CD4-positive, alpha-beta T cell treated with Interleukin-21 for 1 hour (primary cell): ENCODE measurements at regions not wholly inside any gene's neighbourhood (a gene's known extent, or its start where the extent isn't known, plus 50 kb on each side); places are given as distances from the start of the nearest gene placed in this dataset.
"Not testable (repeated sequence)": the region's sequence is repeated elsewhere in the genome, so short reads cannot be mapped to it uniquely, and the experiment has no call there.

Source experiments
- DNase-seq: peaks from one replicate; pipeline ENCODE4 v3.0.0-alpha.2; 2020

DNA sequence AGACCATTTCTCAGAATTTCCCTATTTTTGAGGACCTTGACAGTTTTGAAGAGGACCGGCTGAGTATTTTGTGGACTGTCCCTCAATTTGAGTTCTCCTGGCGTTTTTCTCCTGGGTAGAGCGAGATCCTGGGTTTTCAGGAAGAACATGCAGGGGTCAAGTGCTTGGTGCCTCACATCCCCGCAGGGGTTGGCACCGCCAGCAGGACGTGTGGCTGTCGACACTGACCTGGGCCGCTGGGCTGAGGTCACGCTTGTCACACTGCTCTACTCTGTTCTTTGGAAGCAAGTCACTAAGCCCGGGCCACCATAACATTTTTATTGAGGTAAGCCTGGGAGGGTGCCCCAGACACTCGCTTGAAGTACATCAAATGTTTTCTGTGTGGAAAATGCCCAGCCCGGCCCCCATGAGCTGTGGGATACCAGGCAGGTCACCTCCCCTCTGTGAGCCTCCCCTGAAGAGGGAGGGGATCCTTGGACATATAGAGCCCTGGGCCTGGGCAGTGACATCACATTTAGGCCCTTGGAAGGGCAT, 112.0 kb downstream of the NPIPB11 start:
- not testable (repeated sequence) for DNase-seq

DNA sequence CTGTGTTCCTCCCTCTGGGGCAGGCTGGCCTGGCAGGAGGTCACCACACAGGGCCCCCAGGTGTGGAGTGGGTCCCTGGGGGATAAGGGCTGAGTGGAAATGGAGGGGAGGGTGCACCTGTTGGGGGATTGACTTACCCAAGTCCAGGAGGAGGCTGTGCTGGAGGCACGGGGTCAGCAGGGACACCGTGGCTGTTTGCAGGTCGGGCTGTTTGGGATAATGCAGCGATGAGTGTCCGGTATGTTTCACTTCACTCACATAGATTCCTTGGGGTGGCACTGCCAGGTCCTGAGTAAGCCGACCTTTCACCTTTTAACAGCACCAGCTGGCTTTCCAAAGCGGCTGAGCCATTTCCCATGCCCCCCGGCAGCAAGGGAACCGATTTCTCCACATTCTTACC, 113.0 kb downstream of the NPIPB11 start:
- not testable (repeated sequence) for DNase-seq

DNA sequence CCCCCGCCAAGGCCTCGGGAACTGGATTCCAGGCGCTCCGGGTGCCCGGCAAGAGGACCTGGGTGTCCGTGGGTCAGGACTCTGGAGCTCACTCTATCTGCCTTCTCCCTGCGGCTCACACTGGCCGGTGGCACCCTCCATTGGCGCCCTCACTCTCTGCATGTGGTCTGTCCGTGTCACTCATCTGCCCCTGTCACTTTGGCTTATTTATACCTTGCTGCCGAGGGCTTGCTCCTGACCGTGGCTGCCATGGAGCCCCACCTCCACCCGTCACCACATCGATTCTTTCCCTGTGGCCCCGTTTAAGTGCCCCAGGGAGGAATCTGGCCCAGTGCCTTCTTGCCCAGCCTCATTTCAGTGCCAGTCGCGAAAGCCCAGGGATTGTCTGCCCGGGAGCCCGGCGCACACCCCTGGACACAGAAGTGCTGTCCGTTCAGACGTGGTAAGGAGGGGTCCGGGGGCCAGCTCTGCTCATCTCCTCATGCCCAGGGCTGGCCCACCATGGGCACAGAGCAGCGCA, 113.5 kb downstream of the NPIPB11 start:
- not testable (repeated sequence) for DNase-seq

DNA sequence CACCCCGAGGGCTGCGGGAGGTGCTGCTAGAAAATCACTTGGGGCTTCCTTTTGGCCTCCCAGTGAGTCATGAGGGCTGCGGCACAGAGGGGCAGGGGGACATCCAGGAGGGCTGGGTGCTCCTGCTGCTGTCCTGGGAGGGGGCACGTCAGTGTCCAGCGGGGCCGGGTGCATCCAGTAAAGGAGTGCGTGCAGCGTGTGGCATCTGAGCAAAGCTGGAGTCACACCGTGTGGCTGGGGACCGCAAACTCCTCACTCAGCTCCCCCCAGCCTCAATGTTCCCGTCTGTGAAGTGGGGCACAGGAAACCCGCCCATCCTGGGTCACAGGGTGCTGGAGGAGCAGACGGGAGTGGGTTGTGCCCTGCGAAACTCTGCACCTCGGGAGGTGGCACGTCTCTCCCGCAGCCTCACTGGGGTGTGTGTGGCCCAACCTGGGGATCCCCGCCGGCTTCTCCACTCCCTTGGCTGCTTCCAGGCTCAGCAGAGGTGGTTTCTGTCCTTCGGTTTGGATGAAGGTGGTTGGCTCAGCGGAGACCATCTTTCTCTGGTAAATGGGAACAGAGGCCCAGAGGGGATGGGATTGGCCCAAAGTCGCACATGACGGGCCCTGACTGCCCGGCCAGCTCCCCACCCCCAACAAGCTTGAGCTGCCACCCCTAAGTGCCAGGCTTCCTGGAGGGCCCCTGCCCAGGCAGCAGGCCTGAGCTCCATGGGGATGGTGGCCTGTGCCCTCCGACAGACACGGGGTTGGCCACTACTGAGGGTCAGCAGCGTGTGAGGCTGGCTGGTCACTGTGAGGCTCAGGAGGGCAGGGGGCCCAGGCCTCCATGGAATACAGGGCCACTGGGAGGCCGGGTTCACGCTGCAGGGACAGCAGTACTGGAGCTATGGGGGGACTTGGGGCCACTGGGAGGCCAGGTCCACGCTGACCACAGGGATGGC, 114.9 kb downstream of the NPIPB11 start:
- DNase-seq: peak; percentile 28

DNA sequence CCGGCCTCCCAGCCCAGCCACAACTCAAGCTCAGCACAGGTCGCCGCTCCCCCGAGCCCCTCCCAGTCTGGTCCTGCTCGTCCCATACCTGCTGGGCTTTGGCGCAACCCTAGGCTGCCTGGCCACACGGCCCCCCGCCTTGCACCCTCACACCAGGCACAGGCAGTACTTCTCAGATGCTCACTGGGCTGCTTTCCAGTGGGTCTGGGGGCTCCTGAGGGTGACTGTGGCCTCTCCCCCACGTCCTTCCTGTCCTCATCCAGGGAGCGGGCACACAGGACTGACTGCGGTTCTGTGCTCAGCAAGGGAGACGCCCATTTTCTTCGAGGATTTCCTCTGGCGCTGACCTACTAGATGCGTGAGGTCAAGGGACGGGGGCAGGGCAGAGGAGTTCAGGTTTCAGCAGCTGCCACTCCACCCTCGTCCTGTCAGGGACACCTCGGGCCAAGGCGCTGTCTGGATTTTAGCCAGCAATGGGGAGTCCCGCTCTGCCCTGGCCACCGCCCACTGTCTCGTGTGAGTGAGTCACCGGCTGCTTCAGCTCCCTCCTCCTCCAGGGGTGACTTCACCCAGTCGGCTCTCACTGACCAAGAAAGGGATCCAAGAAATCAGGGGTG, 115.8 kb downstream of the NPIPB11 start:
- DNase-seq: peak; percentile 62

DNA sequence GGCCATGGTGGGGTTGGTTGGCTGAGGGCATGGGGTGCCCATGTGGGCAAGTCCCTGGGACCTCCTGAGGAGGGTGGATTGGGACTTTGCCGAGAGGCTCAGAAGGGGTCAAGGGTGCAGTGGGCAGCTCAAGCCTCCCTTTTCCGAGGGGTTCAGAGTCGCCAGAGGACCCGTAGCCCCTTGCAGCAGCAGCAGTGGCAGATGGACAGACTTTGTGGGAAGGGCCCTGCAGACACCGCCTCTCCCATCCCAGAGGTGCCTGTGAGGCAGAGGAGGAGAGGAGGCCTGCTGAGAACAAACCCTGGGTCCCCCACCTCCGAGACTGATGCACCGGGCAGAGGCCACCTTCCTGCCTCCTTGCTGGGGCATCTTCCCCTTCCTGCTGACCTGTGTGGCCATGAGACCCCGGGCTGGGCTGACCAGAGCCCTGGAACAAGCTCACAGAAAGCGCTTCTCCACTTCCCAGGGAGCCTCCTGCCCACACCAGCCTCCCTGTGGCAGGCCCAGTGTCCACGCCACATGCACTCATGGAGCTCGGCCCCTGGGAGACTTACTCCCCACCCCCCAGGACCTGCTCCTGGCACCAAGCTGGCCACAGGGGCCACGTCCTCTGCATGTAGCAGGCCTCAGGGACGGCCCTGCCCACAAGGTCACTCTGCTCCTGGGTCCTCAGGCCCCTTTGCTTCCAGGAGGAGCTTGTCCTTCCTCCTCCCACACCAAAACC, 116.8 kb downstream of the NPIPB11 start:
- not testable (repeated sequence) for DNase-seq

DNA sequence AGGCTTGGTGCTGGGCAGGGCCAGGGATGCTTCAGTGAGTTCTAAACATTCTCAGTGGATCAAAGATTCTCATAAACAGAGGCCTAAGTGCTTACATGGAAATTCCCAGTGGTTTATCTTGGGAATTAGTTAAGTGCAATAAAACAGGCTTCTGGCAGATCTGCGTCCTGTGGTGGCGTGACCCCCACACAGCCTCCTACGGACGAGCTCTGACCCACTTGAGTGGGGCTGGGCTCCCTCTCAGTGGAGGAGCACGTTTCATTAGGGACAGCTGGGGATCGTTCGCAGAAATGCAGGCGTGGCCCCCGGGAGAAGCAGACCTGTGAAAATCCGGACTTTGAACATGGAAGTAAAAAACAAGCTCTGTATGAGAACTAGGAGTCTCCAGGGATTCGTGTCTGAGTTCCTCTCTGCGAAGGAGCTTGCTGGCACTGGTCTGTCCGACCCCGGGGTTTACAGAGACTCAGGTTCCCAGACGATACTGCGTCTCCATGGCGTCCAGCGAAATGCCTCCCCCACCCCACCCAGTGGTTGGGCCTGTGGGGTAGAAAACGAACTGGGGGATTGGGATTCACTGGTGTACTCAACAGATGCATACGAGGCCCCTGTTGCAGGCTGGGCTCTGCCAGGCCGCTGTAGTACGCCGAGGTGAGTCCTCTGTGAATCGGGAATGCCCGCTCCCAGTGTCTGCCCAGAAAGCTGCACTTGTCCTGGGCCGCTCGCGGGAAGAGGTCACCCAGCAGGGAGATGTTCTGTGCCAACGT, 117.6 kb downstream of the NPIPB11 start:
- not testable (repeated sequence) for DNase-seq

DNA sequence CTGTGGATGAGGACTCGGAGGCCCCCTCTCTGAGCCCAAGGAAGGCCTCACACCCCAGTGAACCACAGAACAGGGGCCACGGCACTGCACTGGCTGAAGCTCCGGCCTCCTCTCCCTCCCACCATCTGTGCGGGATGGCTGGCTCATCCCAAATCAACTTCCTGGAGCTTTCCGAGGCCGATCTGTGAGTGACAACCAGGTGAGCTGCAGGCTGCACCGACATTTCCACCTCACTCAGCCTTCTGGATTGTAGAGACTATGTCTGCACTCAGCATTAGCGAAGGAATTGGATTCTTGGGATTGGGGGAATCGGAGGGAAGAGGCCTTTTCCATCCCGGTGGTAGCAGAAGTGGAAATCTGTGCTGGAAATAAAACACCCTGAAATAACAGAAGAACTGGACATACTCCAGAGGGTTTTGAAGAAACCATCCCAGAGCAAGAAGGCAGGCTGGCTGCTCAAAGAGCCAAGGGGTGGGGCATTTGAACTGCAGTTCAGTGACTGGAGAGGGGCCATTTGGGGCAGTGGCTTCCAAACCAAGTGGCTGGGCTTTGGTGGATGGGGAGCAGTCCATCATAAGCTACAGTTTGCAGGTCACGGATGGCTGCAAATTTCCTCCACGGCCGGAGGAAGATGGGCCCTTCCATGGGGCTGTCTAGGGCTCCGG, 118.5 kb downstream of the NPIPB11 start:
- not testable (repeated sequence) for DNase-seq

DNA sequence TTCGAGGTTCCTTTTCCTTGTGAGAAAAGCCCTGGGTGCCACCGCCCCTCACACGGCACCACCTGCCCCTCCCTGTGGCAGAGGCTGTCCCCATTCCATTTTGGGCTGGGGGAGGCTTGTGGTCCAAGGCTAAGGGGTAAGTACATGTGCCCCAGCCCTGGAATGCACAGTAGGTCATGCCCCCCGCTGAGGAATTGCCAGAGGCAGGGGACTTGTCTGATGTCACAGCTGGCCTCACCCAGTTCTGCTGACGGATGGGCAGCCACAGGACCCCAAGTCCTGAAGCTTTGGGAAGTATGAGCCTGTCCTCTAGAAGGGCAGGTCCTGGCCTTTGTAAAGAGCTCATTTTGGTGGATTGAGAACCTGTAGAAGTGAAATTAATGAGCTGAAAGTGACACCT, 119.3 kb downstream of the NPIPB11 start:
- DNase-seq: not testable (repeated sequence)

DNA sequence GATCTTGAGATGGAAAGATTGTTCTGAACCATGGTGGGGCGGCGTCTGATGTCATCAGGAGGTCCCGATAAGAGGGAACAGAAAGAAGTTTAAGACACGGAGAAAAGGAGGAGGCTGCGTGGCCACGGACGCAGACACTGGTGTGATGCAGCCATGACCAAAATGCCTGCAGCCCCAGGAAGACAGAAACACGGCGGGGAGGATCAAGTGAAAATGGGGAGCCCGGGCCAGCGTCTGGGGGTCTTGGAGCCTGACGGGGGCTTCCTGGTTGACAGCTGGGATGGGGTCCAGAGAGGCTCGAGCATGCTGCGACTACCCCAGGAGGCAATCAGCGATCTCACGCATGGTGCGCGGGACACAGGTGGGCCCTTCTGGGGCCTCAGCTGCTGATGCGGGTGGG, 119.7 kb downstream of the NPIPB11 start:
- DNase-seq: not testable (repeated sequence)

DNA sequence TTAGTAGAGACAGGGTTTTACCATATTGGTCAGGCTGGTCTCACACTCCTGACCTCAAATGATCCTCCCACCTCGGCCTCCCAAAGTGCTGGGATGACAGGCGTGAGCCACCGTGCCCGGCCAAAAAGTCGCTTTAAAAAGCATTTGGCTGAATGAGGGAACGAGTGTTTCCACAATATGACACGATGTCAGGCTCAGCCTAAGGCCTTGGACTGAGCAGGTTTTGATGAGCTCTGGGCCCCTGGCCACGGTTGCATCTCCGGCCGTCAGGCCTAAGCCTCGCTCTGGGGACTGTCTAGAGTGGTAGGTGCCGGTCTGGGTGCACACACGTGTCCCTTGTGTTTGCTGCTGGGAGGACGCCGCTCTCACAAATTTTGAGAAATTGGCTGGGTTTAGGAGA, 120.3 kb downstream of the NPIPB11 start:
- not testable (repeated sequence) for DNase-seq

DNA sequence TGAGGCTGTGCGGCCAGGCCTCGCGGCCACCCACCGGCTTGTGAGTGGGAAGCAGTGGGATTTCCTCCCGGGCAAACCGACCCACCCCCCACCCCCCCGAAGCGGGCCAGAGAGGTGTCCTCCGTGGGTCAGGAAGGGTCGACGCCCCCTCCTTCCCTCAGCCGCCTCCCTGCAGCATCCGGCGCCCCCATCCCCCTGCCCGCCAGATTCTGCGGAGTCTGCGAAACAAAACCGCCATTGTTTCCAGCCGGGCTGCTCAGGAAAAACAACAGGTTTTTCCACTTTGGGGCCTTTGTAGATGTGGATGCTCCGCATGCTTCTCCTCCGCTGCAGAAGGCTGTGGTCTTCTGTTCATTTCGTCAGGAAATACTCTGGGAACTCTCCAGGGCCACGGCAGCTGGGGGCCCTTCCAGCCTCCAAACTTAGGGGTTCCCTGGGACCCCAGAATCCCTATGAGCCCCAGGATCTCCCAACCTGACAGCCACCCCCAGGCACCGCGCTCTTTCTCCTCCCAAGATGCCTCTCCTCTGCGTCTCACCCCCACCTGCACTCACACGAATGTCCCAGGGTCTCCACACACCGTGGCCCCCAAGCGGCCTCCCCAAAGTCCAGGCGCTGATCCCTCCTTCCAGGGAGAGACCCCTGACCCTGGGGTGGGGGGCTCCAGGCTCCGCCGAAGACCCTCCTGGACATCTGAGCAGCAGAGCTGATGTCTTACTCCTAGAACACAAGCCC, 121.2 kb downstream of the NPIPB11 start:
- DNase-seq: not testable (repeated sequence)

DNA sequence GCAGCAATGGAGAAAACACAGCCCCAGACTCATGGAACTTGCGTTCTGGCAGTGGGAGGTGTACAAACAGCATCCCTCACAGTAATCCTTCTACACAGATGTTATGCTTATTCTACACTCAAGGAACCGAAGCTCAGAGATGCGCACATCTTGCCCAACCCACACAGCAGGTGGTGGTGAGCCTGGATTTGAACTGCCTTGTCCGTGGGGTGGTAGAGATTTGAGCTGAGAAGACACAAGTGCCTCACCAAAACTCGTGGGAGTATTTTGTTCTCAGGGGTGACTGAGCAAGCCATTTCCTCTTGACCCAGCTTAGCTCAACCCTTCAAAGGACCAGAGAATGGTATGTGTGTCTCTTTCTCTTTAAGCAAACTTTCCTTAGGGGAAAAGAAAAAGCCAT, 121.8 kb downstream of the NPIPB11 start:
- not testable (repeated sequence) for DNase-seq

DNA sequence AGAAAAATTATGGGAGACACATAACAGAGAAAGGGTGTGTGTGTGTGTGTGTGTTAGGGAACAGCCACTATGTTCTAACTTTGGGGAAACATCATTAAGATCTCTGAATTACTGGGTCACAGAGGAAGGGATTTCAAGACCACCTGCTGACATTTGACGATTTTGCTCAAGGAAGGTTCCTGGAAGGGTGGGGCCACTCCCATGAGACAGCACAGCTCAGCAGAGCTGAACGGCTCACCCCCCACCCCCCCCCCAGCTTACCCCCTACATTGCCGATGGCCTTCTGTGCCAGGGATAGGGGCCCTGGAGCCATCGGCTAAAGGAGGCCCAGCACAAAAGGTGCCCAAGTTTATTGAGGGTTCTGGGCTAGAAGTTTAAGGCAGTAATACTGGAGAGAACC, 122.4 kb downstream of the NPIPB11 start:
- DNase-seq: not testable (repeated sequence)

DNA sequence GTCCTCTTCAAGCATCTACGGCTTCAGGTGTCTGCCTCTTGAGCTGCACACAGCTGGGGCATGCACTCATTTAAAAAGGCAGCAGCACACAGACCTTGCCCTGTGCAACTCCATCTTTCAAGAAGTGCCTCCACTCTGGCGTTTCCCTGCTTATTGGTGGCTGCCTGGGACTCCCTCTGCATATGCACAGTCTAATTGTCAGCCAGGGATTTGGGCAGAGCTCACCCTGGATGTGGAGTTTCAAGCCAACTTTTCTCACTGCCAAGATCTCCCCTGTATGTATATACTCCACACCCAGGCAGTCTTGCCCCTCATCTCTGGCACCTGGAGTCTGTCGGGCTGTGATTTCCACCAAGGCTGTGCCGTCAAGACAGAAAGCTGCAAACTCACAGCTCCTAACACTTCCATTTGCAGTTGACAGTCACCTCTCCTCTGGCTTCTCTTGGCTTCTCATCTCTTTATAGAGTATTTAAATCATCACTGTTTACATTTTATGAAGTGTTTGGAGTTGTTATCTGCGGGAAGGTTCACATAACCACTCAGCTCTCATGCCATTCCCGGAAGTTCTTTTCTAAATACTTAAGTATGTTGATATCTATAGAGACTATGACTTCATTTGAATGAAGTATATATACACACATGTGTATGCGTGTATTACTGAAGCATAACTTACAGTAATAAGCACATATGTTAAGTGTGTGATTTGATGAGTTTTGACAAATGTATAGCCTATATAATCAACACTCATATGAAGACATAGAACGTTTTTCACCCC, 128.2 kb downstream of the NPIPB11 start:
- not testable (repeated sequence) for DNase-seq

DNA sequence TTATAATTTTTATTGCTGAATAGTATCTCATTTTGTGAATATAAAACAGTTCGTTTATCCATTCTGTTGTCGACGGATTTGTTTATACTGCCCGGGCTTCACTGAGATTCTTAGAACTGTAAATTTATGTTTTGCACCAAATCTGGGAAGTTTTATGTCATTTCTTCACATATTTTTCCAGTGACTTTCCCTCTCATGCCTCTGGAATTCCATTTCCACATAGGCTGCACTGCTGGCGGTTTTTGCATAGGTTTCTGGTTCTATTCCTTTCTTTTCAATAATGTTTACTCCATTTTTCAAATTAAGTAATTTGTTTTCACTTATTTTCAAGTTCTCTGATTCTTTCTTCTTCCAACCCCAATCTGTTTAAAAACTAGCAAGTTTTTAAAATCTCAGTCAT, 130.1 kb downstream of the NPIPB11 start:
- DNase-seq: not testable (repeated sequence)

DNA sequence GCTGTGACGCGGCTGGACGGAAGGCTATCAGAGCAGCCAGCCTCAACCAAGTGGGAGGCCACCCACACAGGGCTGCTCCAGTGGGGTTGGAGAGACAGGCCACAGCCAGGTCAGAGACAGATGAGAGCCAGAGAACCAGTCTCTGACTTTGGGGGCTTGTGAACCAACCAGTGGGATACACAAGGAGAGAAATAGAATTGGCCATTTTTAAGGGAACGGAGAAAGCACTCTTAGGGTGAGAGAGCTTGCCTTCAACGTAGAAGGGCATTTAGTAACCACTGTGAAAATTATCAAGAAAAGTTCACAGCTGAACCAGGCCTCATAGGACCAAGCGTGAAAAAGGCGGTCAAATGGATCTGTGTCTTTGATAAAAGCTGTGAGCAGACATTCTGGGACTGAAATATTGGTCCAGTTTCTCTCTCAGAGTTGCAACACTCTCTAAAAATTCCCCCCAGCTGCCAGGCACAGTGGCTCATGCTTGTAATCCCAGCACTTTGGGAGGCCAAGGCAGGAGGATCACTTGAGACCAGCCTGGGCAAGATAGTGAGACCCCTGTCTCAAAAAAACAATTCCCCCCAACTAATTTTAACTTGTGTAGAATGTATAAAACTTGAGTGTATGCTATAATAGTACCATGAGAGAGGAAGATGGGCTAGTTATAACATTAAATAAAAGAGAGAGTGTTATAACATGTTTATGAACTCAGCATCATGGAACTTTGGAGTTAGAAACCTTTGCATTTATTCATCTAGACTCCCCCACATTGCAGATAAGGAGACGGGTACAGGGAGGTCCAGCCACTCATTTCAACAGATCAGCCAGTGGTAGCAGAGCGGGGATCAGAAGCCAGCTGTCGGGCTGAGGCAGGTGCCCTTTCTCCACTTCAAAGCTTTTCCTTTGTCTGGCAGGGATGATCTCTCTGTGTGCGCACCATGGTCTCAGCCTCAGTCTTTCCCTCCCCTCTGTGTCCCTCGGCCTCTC, 132.2 kb downstream of the NPIPB11 start:
- not testable (repeated sequence) for DNase-seq

DNA sequence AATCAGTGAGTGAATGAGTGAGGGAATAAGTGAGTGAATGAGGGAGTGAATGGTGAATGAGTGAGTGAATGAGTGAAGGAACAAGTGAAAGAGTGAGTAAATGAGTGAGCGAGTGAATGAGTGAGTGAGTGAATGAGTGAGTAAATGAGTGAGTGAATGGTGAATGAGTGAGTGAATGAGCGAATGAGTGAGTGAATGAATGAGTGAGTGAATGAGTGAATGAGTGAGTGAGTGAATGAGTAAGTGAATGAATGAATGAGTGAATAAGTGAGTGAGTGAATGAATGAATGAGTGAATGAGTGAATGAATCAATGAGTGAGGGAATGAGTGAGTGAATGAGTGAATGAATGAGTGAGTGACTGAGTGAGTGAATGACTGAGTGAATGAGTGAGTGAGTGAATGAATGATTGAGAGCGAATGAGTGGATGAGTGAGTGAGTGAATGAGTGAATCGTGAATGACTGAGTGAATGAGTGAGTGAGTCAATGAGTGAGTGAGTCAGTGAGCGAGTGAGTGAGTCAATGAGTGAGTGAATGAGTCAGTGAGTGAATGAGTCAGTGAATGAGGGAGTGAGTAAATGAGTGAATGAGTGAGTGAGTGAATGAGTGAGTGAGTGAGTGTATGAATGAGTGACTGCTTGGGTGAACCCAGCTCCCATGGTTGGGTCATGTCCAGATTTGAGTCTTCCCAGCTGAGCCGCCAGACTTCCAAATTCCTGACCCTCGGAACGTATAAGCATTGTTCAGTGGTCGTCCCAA, 133.0 kb downstream of the NPIPB11 start:
- DNase-seq: not testable (repeated sequence)
